Anterior cingulate cortex (tissue), 58 donors: ENCODE measurements at regions not wholly inside any gene's neighbourhood (a gene's known extent, or its start where the extent isn't known, plus 50 kb on each side); places are given as distances from the start of the nearest gene placed in this dataset.
A peak's percentile ranks its signal among the peaks of the same experiment; 100 is the strongest.

Source experiments
- DNase-seq, 58 donors: peaks; one replicate each; lab custom pipeline; 2025; lab: John Stamatoyannopoulos, UW

DNA sequence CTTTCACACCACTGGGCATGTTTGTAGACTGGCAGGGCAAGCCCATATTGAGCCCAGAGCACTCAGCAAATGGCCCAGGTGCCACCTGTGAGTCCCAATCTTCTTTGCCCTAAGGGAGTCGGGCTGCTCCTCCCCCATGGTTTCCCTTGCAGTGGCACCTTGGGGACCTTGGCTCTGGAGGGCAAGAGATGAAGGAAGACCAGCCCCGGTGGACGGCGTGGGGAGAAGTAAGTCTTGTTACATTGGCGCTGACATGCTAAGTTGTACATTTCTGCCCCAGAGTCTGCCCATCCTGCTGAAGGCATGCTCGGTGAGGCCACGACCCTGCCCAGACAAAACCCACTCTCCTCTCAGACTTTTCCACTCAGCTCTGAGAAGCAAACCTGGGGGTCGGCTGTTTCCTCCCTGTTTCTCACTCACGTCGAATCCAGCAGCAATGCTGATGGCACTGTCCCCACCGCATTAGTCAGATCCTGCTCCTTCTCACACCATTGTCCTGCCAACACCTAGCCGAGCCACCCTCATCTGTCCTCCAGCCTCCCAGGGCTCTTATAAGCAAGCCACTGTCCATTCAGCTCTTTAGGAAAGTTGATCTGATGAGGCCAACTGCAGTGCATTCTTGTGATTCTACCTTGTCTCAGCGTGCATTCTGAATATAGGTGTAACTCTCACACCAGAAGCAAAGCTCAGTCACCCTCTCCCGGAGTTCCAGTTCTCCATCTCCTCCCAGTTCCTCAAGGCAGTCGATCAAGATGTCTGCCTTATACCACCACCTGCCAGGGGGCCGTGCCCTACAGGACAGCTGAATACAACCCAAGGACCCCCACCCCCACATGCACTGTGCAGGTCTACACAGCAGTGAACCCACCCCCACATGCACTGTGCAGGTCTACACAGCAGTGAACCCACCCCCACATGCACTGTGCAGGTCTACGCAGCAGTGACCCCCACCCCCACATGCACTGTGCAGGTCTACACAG, 827.1 kb downstream of the TBC1D22A start:
- DNase-seq, result no peak

DNA sequence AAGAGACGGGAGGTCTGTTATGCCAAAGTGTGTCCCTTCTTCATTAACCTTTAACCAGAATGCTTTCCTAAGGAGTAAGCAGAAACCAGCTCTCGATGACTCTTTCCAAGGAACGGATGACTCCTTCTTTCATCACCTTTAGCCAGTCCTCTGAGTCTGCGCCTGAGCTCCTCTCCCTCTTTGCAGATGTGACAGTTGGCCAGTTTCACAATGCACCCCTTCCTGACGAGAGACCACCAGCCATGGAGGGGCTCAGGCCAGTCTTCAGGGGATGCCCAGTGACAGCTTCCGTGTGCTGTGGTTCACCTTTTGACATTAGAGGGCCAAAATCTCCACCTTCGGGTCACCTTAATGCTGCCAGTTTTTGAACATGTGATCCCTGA, 826.1 kb downstream of the TBC1D22A start:
- DNase-seq, result no peak

DNA sequence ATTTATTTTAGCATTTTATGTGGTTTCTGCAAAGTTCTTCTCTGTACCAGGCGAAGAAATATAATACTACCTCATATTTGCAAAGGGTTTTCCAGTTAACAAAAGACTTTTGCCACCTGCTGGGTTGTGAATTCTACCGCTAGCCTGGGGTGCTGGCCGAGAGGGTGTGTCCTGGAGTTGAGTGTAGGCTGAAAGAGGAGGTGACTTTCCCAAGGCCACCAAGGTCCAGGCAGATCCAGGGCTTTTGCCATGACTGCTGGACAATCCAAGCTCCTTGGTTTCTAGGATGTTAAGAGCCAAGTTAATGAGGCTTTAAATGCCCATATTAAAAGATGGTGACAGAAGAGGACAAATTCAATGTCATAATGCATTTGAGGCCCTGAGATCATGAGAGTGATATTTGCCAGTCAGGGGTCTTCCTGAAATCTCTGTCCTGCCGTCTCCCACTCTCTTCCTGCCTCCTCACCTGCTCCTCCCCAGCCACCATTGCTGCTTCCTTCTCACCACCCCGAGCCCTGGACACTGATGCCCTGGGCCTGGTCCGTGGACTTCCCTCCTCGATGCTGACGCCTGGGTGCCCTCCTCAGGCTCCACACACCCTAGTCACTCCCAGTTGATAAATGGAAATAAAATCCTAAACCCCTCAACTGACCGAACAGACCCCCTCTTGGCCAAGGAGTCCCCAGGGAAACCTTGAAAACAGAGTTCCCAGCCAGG, 825.6 kb downstream of the TBC1D22A start:
- DNase-seq, result no peak

DNA sequence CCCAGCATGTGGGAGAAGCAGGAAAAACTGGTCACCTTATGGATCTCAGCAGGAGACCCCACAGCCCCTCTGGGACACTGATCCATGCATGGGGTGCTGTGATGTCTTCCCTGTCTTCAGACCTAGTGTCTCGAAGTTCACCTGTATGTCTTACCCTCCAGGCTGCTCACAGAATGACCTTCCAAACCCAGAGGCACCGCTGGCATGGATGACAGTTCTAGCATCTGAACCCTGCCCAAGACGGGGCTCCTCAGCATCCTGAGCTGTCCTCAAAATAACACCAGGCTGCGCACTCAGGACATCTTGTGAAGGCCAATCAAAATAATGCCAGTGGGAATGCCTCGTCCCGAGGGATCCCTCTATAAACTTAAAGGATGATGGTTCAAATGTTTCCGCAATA, 824.9 kb downstream of the TBC1D22A start:
- no peak for DNase-seq

DNA sequence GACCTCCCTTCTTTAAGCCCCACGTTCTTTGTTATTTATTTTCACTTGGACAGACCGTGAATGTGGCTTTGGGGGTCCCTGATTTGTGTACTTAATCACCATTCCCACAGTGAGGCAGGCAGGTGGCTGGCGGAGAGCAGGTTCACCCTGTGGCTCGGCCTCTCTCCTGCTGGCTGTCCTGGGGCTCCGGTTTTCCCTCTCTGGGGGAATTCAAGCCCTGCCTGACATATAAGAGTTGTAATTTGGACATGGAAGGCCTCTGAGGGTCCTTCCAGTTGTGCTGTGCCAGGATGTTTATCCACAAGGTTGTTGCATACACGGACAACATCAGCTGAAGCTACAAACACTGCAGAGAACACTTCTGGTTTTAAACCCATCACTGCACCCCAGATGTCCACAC, 824.5 kb downstream of the TBC1D22A start:
- no peak for DNase-seq

DNA sequence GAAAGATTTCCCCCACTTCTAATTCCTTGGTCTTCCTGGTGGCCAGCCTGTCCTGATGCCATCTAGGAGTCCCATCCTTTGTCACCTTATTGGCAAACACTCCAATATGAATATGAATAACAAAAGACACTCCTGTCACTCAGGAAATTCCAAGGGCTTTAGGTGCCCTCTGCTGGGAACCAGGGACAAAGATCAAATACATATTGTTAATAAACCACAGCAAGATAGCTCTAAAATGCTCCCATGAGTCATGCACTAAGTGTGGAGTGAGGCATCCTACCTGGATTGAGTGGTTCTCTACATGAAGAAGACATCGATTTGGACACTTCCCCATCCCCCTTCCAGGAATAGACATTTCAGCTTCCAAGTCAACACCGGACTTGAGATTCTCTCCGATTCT, 823.6 kb downstream of the TBC1D22A start:
- no peak for DNase-seq

DNA sequence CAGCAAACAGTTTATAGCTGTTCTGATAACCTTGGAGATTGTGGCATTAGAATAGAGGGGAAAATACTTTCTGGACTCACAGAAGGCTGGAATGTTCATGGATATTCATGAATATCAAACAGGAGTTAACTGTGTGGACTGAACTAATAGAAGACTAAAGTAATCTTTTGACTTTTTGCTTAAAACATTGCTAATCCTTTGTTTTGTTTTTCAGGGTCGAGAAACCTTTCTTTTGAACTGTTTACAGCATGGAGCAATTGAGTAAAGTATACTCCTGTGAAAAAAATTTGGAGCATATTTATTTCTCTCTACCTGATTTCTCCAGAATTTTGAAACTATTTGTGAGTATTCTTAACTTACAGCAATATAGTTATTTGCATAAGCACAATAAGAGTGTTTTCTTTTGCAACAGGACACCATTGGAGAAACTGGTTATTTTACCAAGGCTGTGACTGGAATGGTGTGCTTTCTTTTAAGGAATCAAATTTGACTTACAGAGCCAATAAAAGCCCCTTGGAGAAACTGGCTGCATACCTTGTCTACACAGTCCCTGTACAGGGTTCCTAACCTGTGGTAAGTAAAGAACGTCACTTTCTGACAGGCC, 821.6 kb downstream of the TBC1D22A start:
- no peak for DNase-seq

DNA sequence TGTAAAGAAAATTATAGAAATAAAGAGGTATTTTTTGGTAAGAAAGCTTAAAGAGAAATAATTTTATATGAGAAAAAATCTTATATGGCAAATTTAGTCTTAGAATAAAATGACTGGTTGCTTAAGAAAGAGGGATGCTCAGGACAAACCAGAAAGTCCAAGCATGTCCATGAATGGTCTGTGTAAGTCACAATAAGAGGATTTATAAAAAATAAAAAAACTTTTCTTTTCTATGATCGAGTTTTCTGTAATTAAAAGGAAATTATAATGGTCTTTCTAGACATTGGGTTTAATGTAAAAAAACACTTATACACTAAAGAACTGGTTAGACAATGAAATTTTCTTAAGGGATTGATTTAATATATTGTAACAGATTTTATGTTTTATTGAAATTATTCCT, 819.6 kb downstream of the TBC1D22A start:
- DNase-seq, result no peak

DNA sequence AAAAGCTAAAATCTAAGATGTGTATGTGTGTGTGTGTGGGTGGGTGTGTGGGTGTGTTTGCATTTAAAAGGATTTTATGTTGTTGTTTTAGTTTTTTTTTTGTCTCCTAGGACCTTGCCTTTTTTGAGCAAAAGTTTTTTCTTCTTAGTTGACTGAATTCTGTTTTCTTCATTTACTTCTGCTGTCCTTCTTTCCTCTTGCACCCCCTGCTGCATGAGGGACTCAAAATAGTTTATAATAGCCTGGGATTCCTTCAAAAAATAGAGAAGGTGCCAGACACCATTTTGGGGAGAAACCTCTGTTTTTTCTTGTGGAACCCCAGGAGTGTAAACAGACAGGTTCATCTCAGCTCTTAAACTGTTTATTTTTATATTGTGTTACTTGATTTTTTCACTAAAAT, 817.7 kb downstream of the TBC1D22A start:
- no peak for DNase-seq

DNA sequence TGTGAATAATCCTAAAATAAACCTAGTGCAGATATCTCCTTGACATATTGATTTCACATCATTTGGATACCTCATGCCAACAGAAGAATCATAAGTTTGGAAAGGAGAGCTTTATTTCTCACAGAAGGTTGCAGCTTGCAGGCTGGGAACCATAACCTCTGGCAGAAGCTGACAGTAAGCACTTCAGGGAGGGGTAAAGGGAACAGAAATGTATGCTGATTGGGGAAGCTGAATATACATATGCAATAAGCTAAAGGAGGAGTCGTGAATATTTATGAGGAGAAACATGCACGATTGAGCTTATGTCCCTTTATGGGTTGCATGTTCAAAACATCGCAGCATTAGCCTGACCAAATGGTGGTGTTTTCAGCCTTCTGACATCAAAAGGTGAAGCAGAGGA, 814.5 kb downstream of the TBC1D22A start:
- no peak for DNase-seq

DNA sequence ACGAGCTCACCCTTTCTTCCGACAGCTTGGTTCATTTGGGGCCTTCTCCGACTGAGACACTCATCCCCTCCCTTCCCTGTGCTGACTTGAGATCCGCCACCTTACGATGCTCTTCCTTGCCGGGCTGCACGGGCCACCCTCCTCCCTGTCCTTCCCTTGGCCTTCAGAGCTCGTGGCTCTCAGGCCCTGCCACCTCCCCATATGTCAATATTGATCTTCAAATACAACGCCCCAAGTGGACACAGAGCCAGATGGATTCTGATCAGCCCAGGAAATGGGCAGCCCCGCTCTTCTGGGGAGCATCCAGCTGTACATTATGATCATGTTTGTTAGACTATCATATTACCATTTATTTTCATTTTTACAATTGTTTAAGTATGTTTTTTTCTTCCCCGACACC, 812.8 kb downstream of the TBC1D22A start:
- DNase-seq, result no peak

DNA sequence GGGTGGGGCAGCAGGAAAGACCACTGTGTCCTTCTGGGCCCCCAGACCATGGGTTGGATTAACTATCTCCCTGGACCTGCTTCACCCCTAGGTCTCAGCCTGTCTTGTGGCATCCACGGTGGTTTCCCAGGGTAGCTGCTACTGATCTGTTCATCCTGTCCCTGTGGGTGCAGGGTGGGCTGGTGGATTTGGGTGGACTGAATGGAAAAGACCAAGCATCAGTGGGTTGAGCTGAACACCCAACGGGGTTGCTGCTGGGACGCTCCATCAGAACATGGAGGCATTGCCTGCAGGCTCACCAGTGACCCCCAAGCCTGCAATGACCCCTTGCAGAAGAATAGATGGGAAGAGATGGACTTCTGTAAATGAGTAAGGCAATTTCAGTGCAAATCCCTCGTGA, 812.1 kb downstream of the TBC1D22A start:
- DNase-seq, result no peak

DNA sequence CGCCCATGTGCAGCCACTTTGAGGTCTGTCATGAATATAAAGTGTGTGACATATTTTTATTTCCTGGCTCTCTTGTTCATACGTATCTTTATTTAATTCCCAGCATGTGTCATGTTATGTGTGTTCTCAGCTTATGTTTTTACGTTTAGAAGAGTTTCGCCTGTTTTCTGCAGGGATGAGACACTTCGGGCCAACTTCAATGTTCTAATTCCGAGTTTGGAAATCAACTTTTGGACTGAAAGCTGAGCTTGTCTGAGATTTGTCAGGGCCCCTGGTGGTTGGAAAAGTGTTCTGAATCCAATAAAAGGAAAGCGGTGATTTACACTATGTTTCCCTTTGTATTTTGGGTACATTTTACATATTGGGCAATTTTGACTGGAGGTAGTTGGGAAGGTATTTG, 810.7 kb downstream of the TBC1D22A start:
- no peak for DNase-seq

DNA sequence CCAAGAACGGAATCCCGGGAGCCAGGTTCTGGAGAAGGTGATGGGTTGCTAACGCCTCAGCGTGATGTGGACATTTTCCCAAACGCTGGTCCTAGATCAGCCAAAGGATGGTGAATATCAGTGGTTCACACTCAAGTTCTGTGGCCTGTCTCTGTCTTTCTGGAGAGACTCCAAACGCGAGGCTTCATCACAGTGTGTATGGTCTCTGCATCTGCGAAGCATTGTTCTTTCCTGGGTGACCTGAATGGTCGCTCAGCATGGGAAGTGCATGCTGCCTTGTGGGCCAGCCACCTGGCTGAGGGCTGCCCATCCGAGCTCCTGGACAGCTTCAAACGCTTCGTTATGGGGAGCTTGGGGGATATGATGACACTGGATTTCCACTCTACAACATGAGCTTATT, 810.0 kb downstream of the TBC1D22A start:
- DNase-seq, result no peak

DNA sequence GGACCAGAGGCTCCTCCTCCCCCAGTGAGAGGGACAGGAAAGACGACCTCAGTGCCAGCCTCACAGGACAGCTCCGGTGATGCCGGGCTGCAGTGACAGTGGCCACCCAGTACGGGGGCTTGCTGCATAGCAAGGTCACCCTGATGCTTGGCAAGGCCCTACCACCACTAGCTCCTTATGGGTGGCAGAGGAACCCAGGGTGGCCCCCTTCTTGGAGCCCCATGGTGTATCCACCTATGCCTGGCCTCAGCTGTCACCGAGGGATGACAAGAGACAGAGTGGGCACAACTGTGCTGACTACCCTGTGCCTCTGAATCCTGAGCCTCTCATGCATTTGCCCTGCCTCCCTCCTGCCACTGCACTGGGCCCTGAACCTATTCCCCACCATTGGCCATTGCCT, 809.2 kb downstream of the TBC1D22A start:
- no peak for DNase-seq

DNA sequence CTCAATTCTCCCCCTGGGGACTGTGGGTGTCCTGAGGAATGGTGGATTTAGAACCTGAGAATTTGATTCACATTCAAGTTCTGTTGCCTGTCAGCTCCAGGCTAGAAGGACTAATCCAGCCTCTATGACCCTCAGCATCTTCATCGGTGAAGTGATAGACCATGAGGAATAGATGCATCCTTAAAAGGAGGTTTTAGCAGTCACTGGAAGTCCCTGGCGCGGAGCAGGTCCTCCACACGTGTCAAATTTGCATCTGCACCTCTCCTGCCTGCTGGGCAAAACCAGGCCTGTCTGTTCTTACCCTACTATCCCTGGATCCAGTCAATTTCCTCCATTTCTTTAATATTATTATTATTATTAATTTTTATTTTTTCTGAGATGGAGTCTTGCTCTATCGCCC, 808.4 kb downstream of the TBC1D22A start:
- DNase-seq, result peak in 1 of 58 donors; percentile 2

DNA sequence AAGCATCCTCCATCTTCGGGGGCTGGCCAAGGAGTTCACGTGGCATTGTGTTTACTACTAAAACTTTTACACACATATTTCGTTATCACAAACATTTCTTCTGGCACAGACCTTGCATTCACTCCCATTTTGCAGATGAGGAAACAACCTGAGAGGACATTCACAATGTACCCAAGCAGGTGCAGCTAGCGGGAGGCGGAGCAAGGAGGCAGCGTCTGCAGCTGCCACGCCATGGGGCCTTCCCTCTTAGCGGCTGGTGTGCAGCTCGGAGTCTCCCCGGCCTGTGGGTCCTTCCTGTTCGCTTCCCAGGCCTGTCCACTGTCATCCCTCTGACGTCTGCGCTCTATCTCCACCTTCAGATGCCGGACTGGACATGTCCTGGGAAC, 807.8 kb downstream of the TBC1D22A start:
- no peak for DNase-seq

DNA sequence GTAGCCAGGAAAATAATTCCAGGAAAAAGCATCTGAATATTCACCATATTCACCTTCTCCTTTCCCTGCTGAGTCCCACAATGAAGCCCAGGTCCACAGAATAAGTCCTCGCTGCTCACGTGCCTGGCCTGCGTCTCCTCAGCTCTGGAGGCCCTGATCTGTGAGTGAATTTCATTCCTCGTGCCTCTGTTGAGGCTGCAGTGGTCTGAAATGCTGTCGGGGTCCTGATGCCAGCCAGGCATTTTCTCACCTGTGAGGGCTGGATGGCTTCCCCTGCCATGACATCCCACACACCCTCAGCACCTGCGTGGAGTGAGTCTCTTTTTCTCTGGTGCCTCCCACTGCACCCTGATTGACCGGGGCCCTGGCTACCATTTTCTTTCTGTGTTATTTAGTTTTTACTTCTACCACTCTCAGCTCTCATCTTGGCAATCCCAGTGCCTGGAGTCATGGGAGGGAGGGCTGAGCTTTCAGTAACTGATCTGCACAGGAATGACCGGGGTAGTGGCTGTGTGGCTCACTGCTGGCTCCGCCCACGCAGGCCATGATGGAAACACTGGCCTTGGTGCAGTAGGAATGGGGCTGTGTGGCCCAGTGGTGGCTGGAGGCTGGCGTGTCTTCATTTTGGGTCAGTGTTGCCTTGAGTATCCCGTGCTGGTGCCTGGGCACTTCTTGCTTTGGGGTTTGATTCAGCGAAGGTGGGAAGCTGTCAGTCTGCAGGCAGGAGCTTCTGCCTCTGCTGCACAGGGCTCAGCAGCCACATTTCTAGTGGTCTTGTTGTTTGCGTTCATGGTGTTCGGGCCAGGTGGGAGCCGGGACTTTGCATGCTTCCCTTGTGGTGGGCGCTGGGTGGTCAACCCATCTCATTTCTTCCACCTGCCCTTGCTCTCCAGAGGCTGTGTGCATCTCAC, 807.2 kb downstream of the TBC1D22A start:
- DNase-seq, result no peak

DNA sequence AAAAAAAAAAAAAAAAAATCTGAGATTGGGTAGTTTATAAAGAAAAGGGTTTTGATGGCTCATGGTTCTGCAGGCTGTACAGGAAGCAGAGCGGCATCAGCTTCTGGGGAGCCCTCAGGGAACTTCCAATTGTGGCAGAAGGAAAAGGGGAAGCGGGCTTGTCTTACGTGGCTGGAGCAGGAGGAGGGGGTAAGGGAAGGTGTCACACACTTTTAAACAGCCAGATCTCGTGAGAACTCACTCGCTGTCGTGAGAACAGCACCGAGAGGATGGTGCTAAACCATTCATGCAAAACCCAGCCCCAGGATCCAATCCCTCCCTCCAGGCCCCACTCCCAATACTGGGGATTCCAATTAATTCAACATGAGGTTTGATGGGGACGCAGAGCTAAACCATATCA, 806.2 kb downstream of the TBC1D22A start:
- DNase-seq, result no peak
